ENCODE measurements at regions not wholly inside any gene's neighbourhood (a gene's known extent, or its start where the extent isn't known, plus 50 kb on each side); places are given as distances from the start of the nearest gene placed in this dataset.

DNA sequence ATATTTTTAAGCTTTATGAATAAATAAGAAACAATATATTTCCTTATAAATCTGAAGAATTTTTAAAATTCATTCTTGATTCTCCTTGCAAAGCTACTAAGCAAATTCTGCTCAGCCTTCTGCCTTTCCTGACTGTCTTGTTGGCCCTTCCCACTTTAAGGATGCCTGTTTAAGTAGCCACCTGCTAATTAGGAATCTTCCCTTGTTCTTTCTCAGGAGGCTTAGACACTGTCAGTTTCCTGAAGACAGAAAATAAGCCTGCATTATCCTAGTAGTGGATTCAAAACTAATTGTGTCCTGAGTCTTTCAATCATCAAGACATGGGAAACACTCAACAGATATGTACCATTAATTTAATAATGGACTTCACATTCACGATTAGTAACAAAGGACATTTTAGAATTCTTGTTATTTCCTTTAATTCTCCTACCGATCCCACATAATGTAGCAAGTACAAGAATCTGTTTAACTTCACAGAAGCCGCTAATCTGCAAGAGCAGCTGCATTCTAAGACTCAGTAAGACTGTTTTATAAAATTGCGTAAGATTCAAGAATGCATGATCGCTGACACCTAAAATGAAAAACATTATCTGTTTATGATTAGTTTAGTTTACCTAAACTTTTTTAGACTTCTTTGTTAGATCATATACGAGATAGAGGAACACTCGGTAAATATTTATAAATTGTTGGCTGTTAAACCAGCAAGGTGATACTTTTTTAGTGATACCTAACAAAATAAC, 445.4 kb upstream of the DSEL start:
- peaks cover 10% of the 10 kb centered on the region; the same call in 1 of the 2 replicates for H3K4me1 Mint-ChIP-seq (ENCODE audit: low read depth)
- H3K27me3 Mint-ChIP-seq (ENCODE audit: insufficient read depth): no peaks in the 10 kb centered on the region
- no peaks in the 10 kb centered on the region for H3K9me3 Mint-ChIP-seq
- H3K27ac Mint-ChIP-seq: no peak overlapping the region
- H3K4me3 Mint-ChIP-seq: no peak overlapping the region
- no peaks in the 10 kb centered on the region for H3K36me3 Mint-ChIP-seq (ENCODE audit: low read depth)
- DNase-seq: no peak
- TF ChIP-seq CTCF (IDR thresholded peaks at IDR 0.05): no peak

GRCh38 chr18:67957684-67958083, 441.2 kb upstream of the DSEL start:
- H3K27ac Mint-ChIP-seq: no peak overlapping the region
- no peaks in the 10 kb centered on the region for H3K36me3 Mint-ChIP-seq (ENCODE audit: low read depth)
- DNase-seq: no peak
- peaks cover 13% of the 10 kb centered on the region for H3K4me1 Mint-ChIP-seq (ENCODE audit: low read depth)
- TF ChIP-seq CTCF (IDR thresholded peaks at IDR 0.05): no peak
- no peaks in the 10 kb centered on the region for H3K9me3 Mint-ChIP-seq
- H3K4me3 Mint-ChIP-seq: no peak overlapping the region
- H3K27me3 Mint-ChIP-seq (ENCODE audit: insufficient read depth): peaks cover 3% of the 10 kb centered on the region; the same call in 1 of the 2 replicates

DNA sequence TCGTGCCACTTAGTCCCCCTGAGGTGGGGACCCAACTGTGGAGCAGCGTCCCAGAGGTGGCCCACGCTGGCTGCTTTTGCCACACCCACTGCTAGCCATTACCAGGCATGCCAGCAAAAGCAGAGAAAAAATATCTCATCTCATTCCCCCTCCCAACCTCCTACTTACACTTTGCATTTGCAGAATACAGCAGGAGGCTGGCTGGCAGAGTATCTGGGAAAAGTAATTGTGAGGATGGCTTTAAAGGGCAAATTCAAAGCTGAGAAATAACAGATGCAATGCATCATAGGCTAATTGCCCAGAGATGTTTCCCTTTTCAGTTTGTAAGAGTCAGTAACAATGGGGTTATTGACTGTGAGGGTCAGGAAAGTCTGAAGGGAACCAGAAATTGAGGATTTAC, 438.1 kb upstream of the DSEL start:
- H3K9me3 Mint-ChIP-seq: no peaks in the 10 kb centered on the region
- peaks cover 3% of the 10 kb centered on the region; the same call in 1 of the 2 replicates for H3K27me3 Mint-ChIP-seq (ENCODE audit: insufficient read depth)
- no peak for DNase-seq
- H3K4me1 Mint-ChIP-seq (ENCODE audit: low read depth): peaks cover 32% of the 10 kb centered on the region
- H3K4me3 Mint-ChIP-seq: no peak overlapping the region
- no peak for TF ChIP-seq CTCF (IDR thresholded peaks at IDR 0.05)
- H3K27ac Mint-ChIP-seq: no peak overlapping the region
- no peaks in the 10 kb centered on the region for H3K36me3 Mint-ChIP-seq (ENCODE audit: low read depth)

DNA sequence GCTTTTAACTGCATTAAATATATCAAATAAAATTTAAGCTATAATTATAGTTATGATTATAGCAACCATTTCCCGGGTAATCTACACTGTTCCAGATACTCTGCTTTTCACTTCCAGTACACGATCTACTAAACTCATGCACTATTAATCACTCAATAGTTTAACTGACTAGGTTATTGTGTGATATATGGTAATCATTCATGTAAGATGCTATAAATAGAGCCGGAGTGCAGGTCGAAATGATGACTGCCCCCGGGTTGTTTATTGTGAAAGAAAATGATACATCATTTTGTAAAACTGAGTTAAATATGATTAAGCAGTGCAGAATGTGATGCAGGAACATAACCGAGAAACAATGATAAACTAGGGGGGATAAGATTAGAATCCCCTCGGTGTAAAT, 434.6 kb upstream of the DSEL start:
- DNase-seq: no peak
- peaks cover 37% of the 10 kb centered on the region for H3K4me1 Mint-ChIP-seq (ENCODE audit: low read depth)
- H3K4me3 Mint-ChIP-seq: peak overlapping the region; percentile 6; the same call in 1 of the 2 replicates
- no peaks in the 10 kb centered on the region for H3K9me3 Mint-ChIP-seq
- H3K27me3 Mint-ChIP-seq (ENCODE audit: insufficient read depth): peaks cover 3% of the 10 kb centered on the region; the same call in 1 of the 2 replicates
- H3K27ac Mint-ChIP-seq: no peak overlapping the region
- TF ChIP-seq CTCF (IDR thresholded peaks at IDR 0.05): no peak
- no peaks in the 10 kb centered on the region for H3K36me3 Mint-ChIP-seq (ENCODE audit: low read depth)

GRCh38 chr18:67938660-67939059, 422.1 kb upstream of the DSEL start:
- Mint-ChIP-seq H3K27ac (peak overlapping the region; percentile 50), H3K9me3 (peaks cover 7% of the 10 kb centered on the region), H3K36me3 (ENCODE audit: low read depth) (peaks cover 7% of the 10 kb centered on the region), H3K27me3 (ENCODE audit: insufficient read depth) (no peaks in the 10 kb centered on the region), H3K4me1 (ENCODE audit: low read depth) (peaks cover 29% of the 10 kb centered on the region), H3K4me3 (peak overlapping the region; percentile 14; the same call in 1 of the 2 replicates)
- TF ChIP-seq CTCF (IDR thresholded peaks at IDR 0.05): no peak
- peak; percentile 62 for DNase-seq

Measured in HFFc6 (cell line).